ENCODE measurements at regions not wholly inside any gene's neighbourhood (a gene's known extent, or its start where the extent isn't known, plus 50 kb on each side); places are given as distances from the start of the nearest gene placed in this dataset.

DNA sequence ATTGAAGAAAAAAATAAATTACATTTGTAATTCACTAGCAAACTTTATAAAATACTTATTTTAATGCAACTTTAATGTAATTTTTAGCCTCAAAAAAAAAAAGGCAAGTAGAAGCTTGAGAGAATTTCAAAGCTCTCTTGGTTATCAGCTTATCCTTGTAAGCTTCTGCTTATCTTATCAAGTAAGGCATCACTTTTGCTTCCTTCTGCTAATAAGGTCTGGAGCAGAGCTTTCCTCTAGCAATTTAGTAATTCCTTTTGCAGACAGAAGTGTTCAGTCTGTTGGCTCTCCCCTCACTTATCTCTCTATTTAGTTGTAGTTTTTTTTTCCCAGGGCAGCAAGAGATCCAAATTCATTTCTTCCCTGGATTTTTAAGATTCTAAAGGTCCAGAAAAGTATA, 525.0 kb downstream of the ISL1 start:
- DNase-seq (ENCODE audit: low read depth in 2 of 2), result no peak

- no peak for DNase-seq (ENCODE audit: low read depth in 2 of 2)
Measured at GRCh38 chr5:51944500-51945125, 561.4 kb downstream of the ISL1 start.

DNA sequence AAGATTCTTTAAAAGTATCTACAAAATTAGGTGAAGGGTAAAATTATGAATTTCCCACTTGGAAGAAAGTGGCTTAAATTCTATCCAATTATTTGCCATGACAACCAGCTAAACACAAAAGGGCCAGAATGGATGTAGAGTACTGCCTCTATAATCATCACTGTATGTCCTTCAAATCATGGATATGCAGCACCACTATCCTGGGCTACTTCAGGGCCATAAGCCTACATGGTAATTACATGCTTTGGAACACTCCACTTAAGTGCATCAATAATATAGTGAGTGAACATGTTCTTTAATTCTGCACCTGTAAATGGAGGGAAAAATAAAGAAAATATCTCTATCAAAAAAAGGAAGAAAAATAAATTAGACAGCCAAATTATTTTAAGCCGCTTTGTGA, 575.2 kb downstream of the ISL1 start:
- DNase-seq (ENCODE audit: low read depth in 2 of 2), result no peak

GRCh38 chr5:51960617-51961121, 577.4 kb downstream of the ISL1 start:
- peak in 1 of 2 donors; percentile 2 for DNase-seq (ENCODE audit: low read depth in 2 of 2)

DNA sequence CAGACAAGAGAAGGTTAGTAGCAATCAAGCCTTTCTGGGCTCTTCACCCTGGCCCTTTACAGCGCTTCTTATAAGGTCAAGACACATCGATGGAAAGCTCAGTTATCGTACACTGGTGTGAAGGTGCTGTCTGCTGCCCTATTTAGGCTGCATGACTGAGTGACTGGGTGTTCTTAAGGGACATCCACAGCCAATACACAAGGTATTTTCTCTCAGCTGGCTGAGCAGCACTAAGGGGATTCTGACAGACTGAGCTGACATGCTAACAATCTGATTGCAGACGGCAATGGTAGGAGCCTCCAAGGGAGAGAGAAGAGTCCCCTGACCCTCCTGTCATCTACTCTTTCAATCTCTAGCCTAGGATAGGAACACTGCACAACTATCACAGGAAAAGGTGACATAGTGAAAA, 577.9 kb downstream of the ISL1 start:
- DNase-seq (ENCODE audit: low read depth in 2 of 2), result no peak

- no peak for DNase-seq (ENCODE audit: low read depth in 2 of 2)
Measured at GRCh38 chr5:51968756-51969155, 585.5 kb downstream of the ISL1 start.

- no peak for DNase-seq (ENCODE audit: low read depth in 2 of 2)
Measured at GRCh38 chr5:51974834-51975233, 591.6 kb downstream of the ISL1 start.

DNA sequence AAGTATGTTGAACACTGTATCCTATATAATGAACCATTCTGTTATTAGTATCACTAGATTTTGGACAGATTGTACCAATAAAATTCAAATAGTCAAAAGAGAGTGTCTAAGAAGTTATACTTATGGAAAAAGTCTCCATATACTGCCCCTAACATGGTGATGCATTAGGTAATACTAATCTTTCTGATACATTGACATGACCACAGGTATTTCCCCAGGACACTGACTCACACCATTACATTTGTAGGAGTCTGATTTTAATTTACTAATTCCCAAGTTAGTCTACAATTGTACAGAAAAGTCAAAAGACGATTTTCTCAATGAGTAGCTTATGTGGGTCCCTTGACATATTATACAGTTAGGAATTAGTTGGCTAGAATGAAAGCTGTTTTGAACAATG, 593.8 kb downstream of the ISL1 start:
- DNase-seq (ENCODE audit: low read depth in 2 of 2), result no peak

- no peak for DNase-seq (ENCODE audit: low read depth in 2 of 2)
Measured at GRCh38 chr5:51983161-51983560, 599.9 kb downstream of the ISL1 start.

GRCh38 chr5:51986733-51987132, 603.5 kb downstream of the ISL1 start:
- DNase-seq (ENCODE audit: low read depth in 2 of 2), result no peak

DNA sequence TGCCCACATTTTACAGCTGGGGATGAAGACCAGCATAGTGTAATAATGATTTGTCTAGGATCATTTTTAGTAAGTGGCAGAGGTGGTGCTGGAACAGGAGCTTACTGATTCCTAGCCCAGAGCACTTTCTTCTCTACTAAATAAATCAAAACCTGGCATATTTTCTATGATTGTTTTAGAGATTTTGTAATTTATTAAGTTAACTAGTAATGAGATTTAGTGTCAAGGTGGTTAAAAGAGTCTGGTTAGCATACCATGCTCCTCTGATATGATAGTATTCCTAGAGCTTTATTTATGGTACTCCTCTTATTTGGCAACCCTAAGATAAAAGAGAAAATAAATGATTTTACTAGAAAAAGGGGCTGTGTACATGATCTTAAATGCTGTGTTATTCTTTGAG, 604.0 kb downstream of the ISL1 start:
- DNase-seq (ENCODE audit: low read depth in 2 of 2), result no peak

GRCh38 chr5:51987669-51988209, 604.5 kb downstream of the ISL1 start:
- no peak for DNase-seq (ENCODE audit: low read depth in 2 of 2)

GRCh38 chr5:51988634-51989033, 605.4 kb downstream of the ISL1 start:
- no peak for DNase-seq (ENCODE audit: low read depth in 2 of 2)

- DNase-seq (ENCODE audit: low read depth in 2 of 2), result no peak
Measured at GRCh38 chr5:51990241-51990640, 607.0 kb downstream of the ISL1 start.

- DNase-seq (ENCODE audit: low read depth in 2 of 2), result no peak
Measured at GRCh38 chr5:51990661-51991180, 607.5 kb downstream of the ISL1 start.

GRCh38 chr5:51991940-51992339, 608.7 kb downstream of the ISL1 start:
- no peak for DNase-seq (ENCODE audit: low read depth in 2 of 2)

- DNase-seq (ENCODE audit: low read depth in 2 of 2), result no peak
Measured at GRCh38 chr5:51995773-51996306, 612.6 kb downstream of the ISL1 start.

DNA sequence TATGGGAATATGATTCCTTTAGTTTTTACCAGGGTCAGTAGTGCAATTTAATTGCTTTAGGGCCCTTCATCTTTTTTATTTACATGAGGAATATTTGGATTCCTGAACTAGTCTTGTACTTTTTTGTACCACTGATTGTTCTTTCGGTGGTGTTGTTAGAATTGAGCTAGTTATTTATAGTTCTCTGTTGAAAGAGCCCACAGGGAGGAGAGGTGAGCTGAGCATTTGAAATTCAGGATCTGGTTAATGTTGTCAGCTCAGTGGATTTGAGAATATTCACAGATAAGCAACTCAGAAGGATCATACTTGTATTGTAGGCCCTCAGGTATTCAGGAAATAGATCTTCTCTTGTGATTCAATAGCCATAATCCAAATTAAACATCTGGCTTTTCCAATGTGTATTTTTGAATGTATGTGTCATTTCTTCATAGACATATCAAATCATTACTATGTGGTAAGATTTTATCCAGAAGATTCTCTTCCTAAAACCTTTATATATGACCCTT, 613.2 kb downstream of the ISL1 start:
- no peak for DNase-seq (ENCODE audit: low read depth in 2 of 2)

GRCh38 chr5:51997500-51997899, 614.3 kb downstream of the ISL1 start:
- no peak for DNase-seq (ENCODE audit: low read depth in 2 of 2)

GRCh38 chr5:51997949-51998348, 614.7 kb downstream of the ISL1 start:
- DNase-seq (ENCODE audit: low read depth in 2 of 2), result no peak

DNA sequence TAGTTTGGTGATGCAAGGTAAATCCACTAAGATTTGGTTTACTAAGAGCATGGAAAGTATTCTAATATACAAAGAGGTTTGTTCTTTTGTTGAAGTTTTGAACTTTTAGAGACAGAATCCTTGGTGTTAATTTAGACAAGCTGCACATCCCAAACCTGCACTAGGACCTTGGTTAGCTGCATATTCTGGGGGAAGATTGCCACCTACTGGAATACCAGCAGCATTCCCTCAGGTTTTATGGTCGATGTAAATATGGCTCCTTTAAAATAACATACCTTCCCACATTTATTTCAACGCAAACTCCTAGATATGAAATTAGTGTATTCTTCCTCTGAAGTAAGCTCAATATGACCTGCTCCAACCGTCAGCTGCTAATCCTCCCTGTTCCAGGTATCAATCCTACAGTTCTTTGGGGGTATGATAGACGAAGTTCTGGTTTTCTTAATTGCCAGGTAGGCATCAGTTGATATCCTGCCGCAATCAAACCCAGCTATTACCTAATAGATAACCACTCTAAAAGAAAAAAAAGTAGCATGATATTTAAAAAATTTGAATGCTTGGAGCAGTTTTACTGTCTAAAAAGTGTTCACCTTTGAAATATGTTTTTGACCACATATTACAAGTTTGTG, 624.1 kb downstream of the ISL1 start:
- peak; percentile 21 to 45 for DNase-seq (ENCODE audit: low read depth in 2 of 2)

- no peak for DNase-seq (ENCODE audit: low read depth in 2 of 2)
Measured at GRCh38 chr5:52010454-52010853, 627.2 kb downstream of the ISL1 start.
